NCI-H1048 (cell line): ENCODE measurements at regions not wholly inside any gene's neighbourhood (a gene's known extent, or its start where the extent isn't known, plus 50 kb on each side); places are given as distances from the start of the nearest gene placed in this dataset.
"Not testable (repeated sequence)": the region's sequence is repeated elsewhere in the genome, so short reads cannot be mapped to it uniquely, and the experiment has no call there.

ENCODE experiments used
- DNase-seq: peaks from one replicate; lab custom pipeline; 2025; lab: John Stamatoyannopoulos, UW

- DNase-seq: not testable (repeated sequence)
Measured at GRCh38 chr13:18238586-18238985, 943.0 kb downstream of the TUBA3C start.

- no peak for DNase-seq
Measured at GRCh38 chr13:18236528-18236815, 945.2 kb downstream of the TUBA3C start.

- no peak for DNase-seq
Measured at GRCh38 chr13:18235756-18236527, 945.7 kb downstream of the TUBA3C start.

- DNase-seq: no peak
Measured at GRCh38 chr13:18235172-18235571, 946.5 kb downstream of the TUBA3C start.

GRCh38 chr13:18234451-18234850 is 947.2 kb downstream of the TUBA3C start:
- not testable (repeated sequence) for DNase-seq

- no peak for DNase-seq
Measured at GRCh38 chr13:18233783-18234299, 947.8 kb downstream of the TUBA3C start.

GRCh38 chr13:18232994-18233782 is 948.4 kb downstream of the TUBA3C start:
- DNase-seq: no peak

- DNase-seq: no peak
Measured at GRCh38 chr13:18232298-18232993, 949.2 kb downstream of the TUBA3C start.

GRCh38 chr13:18224411-18224810 is 957.2 kb downstream of the TUBA3C start:
- DNase-seq: not testable (repeated sequence)

GRCh38 chr13:18214689-18215088 is 966.9 kb downstream of the TUBA3C start:
- DNase-seq: not testable (repeated sequence)

- not testable (repeated sequence) for DNase-seq
Measured at GRCh38 chr13:18213511-18213910, 968.1 kb downstream of the TUBA3C start.

GRCh38 chr13:18212873-18213272 is 968.8 kb downstream of the TUBA3C start:
- no peak for DNase-seq

GRCh38 chr13:18211752-18212560 is 969.7 kb downstream of the TUBA3C start:
- not testable (repeated sequence) for DNase-seq

- not testable (repeated sequence) for DNase-seq
Measured at GRCh38 chr13:18204614-18205178, 976.9 kb downstream of the TUBA3C start.

GRCh38 chr13:18195365-18195678 is 986.3 kb downstream of the TUBA3C start:
- DNase-seq: not testable (repeated sequence)

- DNase-seq: not testable (repeated sequence)
Measured at GRCh38 chr13:18194631-18195364, 986.8 kb downstream of the TUBA3C start.

- not testable (repeated sequence) for DNase-seq
Measured at GRCh38 chr13:18194104-18194503, 987.5 kb downstream of the TUBA3C start.
